PC-9 (cell line): ENCODE measurements at regions not wholly inside any gene's neighbourhood (a gene's known extent, or its start where the extent isn't known, plus 50 kb on each side); places are given as distances from the start of the nearest gene placed in this dataset.

Experiments
- BruUV-seq: library from RNA; stranded (reverse); fragments of 400-500 nt; replicated peaks from 2 replicates; lab custom pipeline; 2021; lab: Mats Ljungman, UMichigan
- CTCF ChIA-PET: fragments of 300-600 bp; sonication (Branson Sonifier 250); formaldehyde crosslinking; loops from one replicate; lab custom pipeline; 2022; ENCODE audit warnings: antibody characterized with exemption; lab: Charles Lee
- POLR2A ChIA-PET: fragments of 300-600 bp; sonication (Branson Sonifier 250); formaldehyde crosslinking; loops from one replicate; lab custom pipeline; 2022; ENCODE audit warnings: antibody characterized with exemption; ENCODE audit not compliant: unreplicated experiment; lab: Charles Lee
- DNase-seq, 2 experiments: peaks; one replicate each; pipeline versions ENCODE4 v3.0.0 to v3.0.0-alpha.2; 2015 to 2022; ENCODE audit warnings: mixed read lengths in 1 of 2
- H2AFZ ChIP-seq: fragments of 200-600 bp; sonication (generic); 2 replicates; pipeline ENCODE4 v1.8.1; 2017; ENCODE audit warnings: antibody characterized with exemption
- H3F3A ChIP-seq: fragments of 200-600 bp; sonication (generic); 2 replicates; pipeline ENCODE4 v1.8.1; 2017; ENCODE audit warnings: antibody characterized with exemption, mild to moderate bottlenecking, low read depth; ENCODE audit not compliant: insufficient read depth
- H3K27ac ChIP-seq: fragments of 200-600 bp; sonication (generic); 2 replicates; pipeline ENCODE4 v1.6.1; 2016; ENCODE audit warnings: mixed run types
- H3K27me3 ChIP-seq: fragments of 200-600 bp; sonication (generic); 2 replicates; pipeline ENCODE4 v1.6.1; 2016; ENCODE audit warnings: low read depth, mixed run types; ENCODE audit not compliant: insufficient read depth
- H3K36me3 ChIP-seq: fragments of 200-600 bp; sonication (generic); 2 replicates; pipeline ENCODE4 v1.6.1; 2016; ENCODE audit warnings: low read depth, mixed run types
- H3K4me1 ChIP-seq: fragments of 200-600 bp; sonication (generic); replicated peaks from 2 replicates; pipeline ENCODE4 v1.6.1; 2016; ENCODE audit warnings: mixed run types; ENCODE audit not compliant: insufficient read depth
- H3K4me2 ChIP-seq: fragments of 200-600 bp; sonication (generic); 2 replicates; pipeline ENCODE4 v1.6.1; 2017; ENCODE audit warnings: mixed run types
- H3K4me3 ChIP-seq: fragments of 200-600 bp; sonication (generic); 2 replicates; pipeline ENCODE4 v1.6.1; 2016; ENCODE audit warnings: mixed run types
- H3K79me2 ChIP-seq: fragments of 200-600 bp; sonication (generic); 2 replicates; pipeline ENCODE4 v1.6.1; 2017; ENCODE audit warnings: low read depth, mixed run types
- H3K9me2 ChIP-seq: fragments of 200-600 bp; sonication (generic); 2 replicates; pipeline ENCODE4 v1.8.1; 2017; ENCODE audit warnings: mild to moderate bottlenecking; ENCODE audit not compliant: insufficient read depth
- H3K9me3 ChIP-seq: fragments of 200-600 bp; sonication (generic); 2 replicates; pipeline ENCODE4 v1.8.1; 2016; ENCODE audit warnings: low read depth; ENCODE audit not compliant: insufficient read depth
- H4K20me1 ChIP-seq: fragments of 200-600 bp; sonication (generic); 2 replicates; pipeline ENCODE4 v1.8.1; 2017; ENCODE audit not compliant: insufficient read depth
- EZH2 ChIP-seq: fragments of 200-600 bp; sonication (generic); IDR thresholded peaks from 2 replicates; pipeline ENCODE4 v1.8.0; 2017; ENCODE audit warnings: antibody characterized with exemption, low read depth
- intact Hi-C: fragments of 100-400 bp; cut with micrococcal nuclease; formaldehyde crosslinking; loops from one replicate; pipeline ENCODE4 v1.10.0; 2022; ENCODE audit not compliant: unreplicated experiment
- TF ChIP-seq, protein P1 (sequence below): fragments of 200-600 bp; sonication (generic); conservative IDR thresholded peaks from 2 replicates; pipeline ENCODE4 v1.6.1; 2017; ENCODE audit warnings: mixed run types, antibody characterized with exemption, mild to moderate bottlenecking, moderate library complexity

GRCh38 chr20:5471368-5471767 lies 139.4 kb downstream of the GPCPD1 start:
- Histone ChIP-seq H3K4me3 (no peak overlapping the region), H3K36me3 (no peaks in the 10 kb centered on the region), H3K79me2 (no peaks in the 10 kb centered on the region), H3K27me3 (peaks cover 68% of the 10 kb centered on the region), H3F3A (no peaks in the 10 kb centered on the region), H3K9me3 (no peaks in the 10 kb centered on the region), H2AFZ (no peak overlapping the region), H3K27ac (no peak overlapping the region), H4K20me1 (no peaks in the 10 kb centered on the region), H3K9me2 (no peaks in the 10 kb centered on the region), H3K4me1 (no peaks in the 10 kb centered on the region), H3K4me2 (no peak overlapping the region)
- TF ChIP-seq, protein P1, sequence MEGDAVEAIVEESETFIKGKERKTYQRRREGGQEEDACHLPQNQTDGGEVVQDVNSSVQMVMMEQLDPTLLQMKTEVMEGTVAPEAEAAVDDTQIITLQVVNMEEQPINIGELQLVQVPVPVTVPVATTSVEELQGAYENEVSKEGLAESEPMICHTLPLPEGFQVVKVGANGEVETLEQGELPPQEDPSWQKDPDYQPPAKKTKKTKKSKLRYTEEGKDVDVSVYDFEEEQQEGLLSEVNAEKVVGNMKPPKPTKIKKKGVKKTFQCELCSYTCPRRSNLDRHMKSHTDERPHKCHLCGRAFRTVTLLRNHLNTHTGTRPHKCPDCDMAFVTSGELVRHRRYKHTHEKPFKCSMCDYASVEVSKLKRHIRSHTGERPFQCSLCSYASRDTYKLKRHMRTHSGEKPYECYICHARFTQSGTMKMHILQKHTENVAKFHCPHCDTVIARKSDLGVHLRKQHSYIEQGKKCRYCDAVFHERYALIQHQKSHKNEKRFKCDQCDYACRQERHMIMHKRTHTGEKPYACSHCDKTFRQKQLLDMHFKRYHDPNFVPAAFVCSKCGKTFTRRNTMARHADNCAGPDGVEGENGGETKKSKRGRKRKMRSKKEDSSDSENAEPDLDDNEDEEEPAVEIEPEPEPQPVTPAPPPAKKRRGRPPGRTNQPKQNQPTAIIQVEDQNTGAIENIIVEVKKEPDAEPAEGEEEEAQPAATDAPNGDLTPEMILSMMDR = no peak
- no peak for TF ChIP-seq EZH2
- BruUV-seq = no TSS peak
- intact Hi-C loops = no loop called here
- CTCF ChIA-PET = no interaction called here
- no peak for DNase-seq
- POLR2A ChIA-PET = no interaction called here

DNA sequence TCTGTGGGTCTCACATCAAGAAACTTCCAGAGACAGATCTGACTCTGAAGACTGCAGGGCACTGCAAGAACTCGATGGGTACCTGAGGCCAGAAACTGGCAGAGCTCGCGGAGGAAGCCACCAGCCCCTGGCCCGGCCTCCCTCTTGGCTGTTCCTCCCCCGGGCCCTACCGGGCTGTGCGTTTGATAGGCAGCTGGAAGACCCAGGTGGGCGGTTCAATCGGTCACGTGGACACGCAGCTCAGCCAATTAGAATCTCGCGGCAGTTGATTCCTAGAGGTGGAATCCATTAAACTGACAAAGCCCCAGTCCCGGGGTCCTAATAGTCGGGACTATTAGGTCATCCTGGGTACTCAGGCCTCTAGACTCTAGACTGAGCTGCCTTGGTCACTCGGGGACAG lies 139.9 kb downstream of the GPCPD1 start:
- Histone ChIP-seq H3K4me3 (no peak overlapping the region), H3K9me3 (no peaks in the 10 kb centered on the region), H3K4me2 (no peak overlapping the region), H4K20me1 (no peaks in the 10 kb centered on the region), H3K4me1 (no peaks in the 10 kb centered on the region), H3K27ac (no peak overlapping the region), H3K9me2 (no peaks in the 10 kb centered on the region), H2AFZ (no peak overlapping the region), H3F3A (no peaks in the 10 kb centered on the region), H3K79me2 (no peaks in the 10 kb centered on the region), H3K27me3 (peaks cover 72% of the 10 kb centered on the region), H3K36me3 (no peaks in the 10 kb centered on the region)
- POLR2A ChIA-PET = no interaction called here
- TF ChIP-seq, protein P1 = no peak
- TF ChIP-seq EZH2 = no peak
- no TSS peak for BruUV-seq
- CTCF ChIA-PET = no interaction called here
- DNase-seq = no peak
- intact Hi-C loops = no loop called here

GRCh38 chr20:5470458-5470857 lies 140.3 kb downstream of the GPCPD1 start:
- CTCF ChIA-PET = no interaction called here
- no peaks in the 10 kb centered on the region for H3K36me3 ChIP-seq
- H3K4me3 ChIP-seq = no peak overlapping the region
- no peak for DNase-seq
- no peak overlapping the region for H2AFZ ChIP-seq
- H3F3A ChIP-seq = no peaks in the 10 kb centered on the region
- BruUV-seq = no TSS peak
- H4K20me1 ChIP-seq = no peaks in the 10 kb centered on the region
- H3K27me3 ChIP-seq = peaks cover 74% of the 10 kb centered on the region
- H3K27ac ChIP-seq = no peak overlapping the region
- no peaks in the 10 kb centered on the region for H3K9me2 ChIP-seq
- no peaks in the 10 kb centered on the region for H3K9me3 ChIP-seq
- H3K79me2 ChIP-seq = no peaks in the 10 kb centered on the region
- no peaks in the 10 kb centered on the region for H3K4me1 ChIP-seq
- intact Hi-C loops = no loop called here
- no peak overlapping the region for H3K4me2 ChIP-seq
- TF ChIP-seq, protein P1 = no peak
- TF ChIP-seq EZH2 = no peak
- POLR2A ChIA-PET = interaction anchor here (0.6 kb wide), 1 partner anchor 543 kb away, joined by 3 read pairs; no protein-coding TSS in a partner anchor
